ENCODE measurements at regions not wholly inside any gene's neighbourhood (a gene's known extent, or its start where the extent isn't known, plus 50 kb on each side); places are given as distances from the start of the nearest gene placed in this dataset.

GRCh38 chr16:52976539-52977167 is 76.0 kb downstream of the CHD9NB start:
- H3K36me3 Mint-ChIP-seq (ENCODE audit: low read depth) = no peaks in the 10 kb centered on the region
- POLR2A ChIA-PET = no interaction called here
- DNase-seq = no peak
- CTCF ChIA-PET = interaction anchor here (1.0 kb wide), 1 partner anchor 11 kb away, joined by 4 read pairs; no protein-coding TSS in a partner anchor
- peaks cover 9% of the 10 kb centered on the region for H3K27me3 Mint-ChIP-seq
- no peak overlapping the region for H3K4me3 Mint-ChIP-seq
- no peaks in the 10 kb centered on the region for H3K9me3 Mint-ChIP-seq
- no peaks in the 10 kb centered on the region for H3K4me1 Mint-ChIP-seq
- H3K27ac Mint-ChIP-seq = no peak overlapping the region

GRCh38 chr16:52967744-52968143 is 85.0 kb downstream of the CHD9NB start:
- no peak for DNase-seq
- CTCF ChIA-PET = no interaction called here
- Mint-ChIP-seq H3K27me3 (peaks cover 3% of the 10 kb centered on the region), H3K9me3 (no peaks in the 10 kb centered on the region), H3K4me1 (no peaks in the 10 kb centered on the region), H3K36me3 (ENCODE audit: low read depth) (no peaks in the 10 kb centered on the region), H3K4me3 (no peak overlapping the region), H3K27ac (no peak overlapping the region)
- POLR2A ChIA-PET = interaction anchor here (0.6 kb wide), 1 partner anchor 36 kb away, joined by 3 read pairs; no protein-coding TSS in a partner anchor

GRCh38 chr16:52964290-52964689 is 88.4 kb downstream of the CHD9NB start:
- Mint-ChIP-seq H3K27me3 (no peaks in the 10 kb centered on the region), H3K9me3 (no peaks in the 10 kb centered on the region), H3K4me1 (no peaks in the 10 kb centered on the region), H3K4me3 (no peak overlapping the region), H3K36me3 (ENCODE audit: low read depth) (no peaks in the 10 kb centered on the region), H3K27ac (no peak overlapping the region)
- ChIA-PET CTCF (no interaction called here), POLR2A (no interaction called here)
- DNase-seq = no peak

DNA sequence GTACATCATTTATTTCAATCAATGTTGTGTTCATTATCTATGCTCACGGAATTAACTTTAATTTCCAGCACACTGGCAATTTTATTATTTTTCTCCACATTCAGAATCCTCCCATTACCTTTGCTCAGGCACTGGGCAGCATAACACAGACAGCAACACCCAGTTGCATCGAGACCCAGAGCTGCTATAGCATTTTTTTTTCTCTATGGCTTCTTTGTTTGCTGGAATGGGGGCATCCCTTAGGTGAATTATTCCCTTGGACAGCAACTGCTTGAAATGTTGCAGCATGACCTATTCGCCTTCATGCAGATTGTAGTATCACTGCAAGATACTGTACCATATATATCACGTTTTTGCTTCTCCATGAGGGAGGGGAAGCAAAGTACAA is 88.8 kb downstream of the CHD9NB start:
- DNase-seq = no peak
- Mint-ChIP-seq H3K4me1 (no peaks in the 10 kb centered on the region), H3K9me3 (no peaks in the 10 kb centered on the region), H3K27me3 (no peaks in the 10 kb centered on the region), H3K36me3 (ENCODE audit: low read depth) (no peaks in the 10 kb centered on the region), H3K27ac (no peak overlapping the region), H3K4me3 (no peak overlapping the region)
- POLR2A ChIA-PET = no interaction called here
- CTCF ChIA-PET = no interaction called here

- no peaks in the 10 kb centered on the region for H3K4me1 Mint-ChIP-seq
- CTCF ChIA-PET = no interaction called here
- POLR2A ChIA-PET = no interaction called here
- no peaks in the 10 kb centered on the region for H3K9me3 Mint-ChIP-seq
- H3K4me3 Mint-ChIP-seq = no peak overlapping the region
- no peaks in the 10 kb centered on the region for H3K36me3 Mint-ChIP-seq (ENCODE audit: low read depth)
- H3K27me3 Mint-ChIP-seq = no peaks in the 10 kb centered on the region
- H3K27ac Mint-ChIP-seq = no peak overlapping the region
- no peak for DNase-seq
Observed at GRCh38 chr16:52963212-52963854, 89.4 kb downstream of the CHD9NB start.

GRCh38 chr16:52958951-52959350 is 93.7 kb downstream of the CHD9NB start:
- H3K36me3 Mint-ChIP-seq (ENCODE audit: low read depth) = no peaks in the 10 kb centered on the region
- H3K4me1 Mint-ChIP-seq = no peaks in the 10 kb centered on the region
- ChIA-PET POLR2A (no interaction called here), CTCF (no interaction called here)
- H3K9me3 Mint-ChIP-seq = no peaks in the 10 kb centered on the region
- DNase-seq = no peak
- no peak overlapping the region for H3K4me3 Mint-ChIP-seq
- H3K27me3 Mint-ChIP-seq = no peaks in the 10 kb centered on the region
- no peak overlapping the region for H3K27ac Mint-ChIP-seq

DNA sequence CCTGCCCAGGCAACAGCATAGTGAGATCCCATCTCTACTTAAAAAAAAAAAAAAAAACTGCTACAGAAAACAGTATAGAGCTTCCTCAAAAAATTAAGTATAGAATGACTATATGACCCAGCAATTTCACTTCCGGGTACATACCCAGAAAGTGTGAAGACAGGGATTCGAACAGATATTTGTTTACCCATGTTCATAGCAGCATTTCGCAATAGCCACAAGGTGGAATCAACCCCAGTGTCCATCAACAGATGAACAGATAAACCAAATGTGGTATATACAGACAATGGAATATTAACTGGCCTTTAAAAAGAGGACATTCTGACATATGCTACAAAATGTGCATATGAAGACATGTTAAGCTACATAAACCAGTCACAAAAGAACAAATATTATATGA is 95.5 kb downstream of the CHD9NB start:
- Mint-ChIP-seq H3K27me3 (no peaks in the 10 kb centered on the region), H3K27ac (no peak overlapping the region), H3K9me3 (no peaks in the 10 kb centered on the region), H3K4me3 (no peak overlapping the region), H3K36me3 (ENCODE audit: low read depth) (no peaks in the 10 kb centered on the region), H3K4me1 (no peaks in the 10 kb centered on the region)
- no peak for DNase-seq
- CTCF ChIA-PET = no interaction called here
- POLR2A ChIA-PET = no interaction called here

DNA sequence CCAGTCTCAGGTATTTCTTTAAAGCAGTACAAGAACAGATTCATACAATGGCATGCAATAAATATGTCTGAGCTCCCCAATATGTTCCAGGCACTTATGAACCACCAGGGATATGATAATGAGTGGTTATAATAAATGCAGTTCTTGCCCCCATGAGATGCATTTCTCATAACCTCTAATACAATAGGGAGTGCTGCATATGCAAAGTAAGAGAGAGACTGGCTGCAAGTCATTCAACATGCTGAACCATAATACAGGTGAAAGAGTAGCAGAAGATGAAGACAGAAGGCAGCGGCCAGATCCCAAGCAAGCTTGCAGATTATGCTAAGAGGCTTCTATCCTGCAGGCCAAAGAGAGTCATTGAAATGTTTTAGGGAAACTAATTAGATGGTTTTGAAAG is 96.7 kb downstream of the CHD9NB start:
- ChIA-PET POLR2A (no interaction called here), CTCF (no interaction called here)
- DNase-seq = no peak
- Mint-ChIP-seq H3K27ac (no peak overlapping the region), H3K9me3 (no peaks in the 10 kb centered on the region), H3K4me1 (no peaks in the 10 kb centered on the region), H3K4me3 (no peak overlapping the region), H3K36me3 (ENCODE audit: low read depth) (no peaks in the 10 kb centered on the region), H3K27me3 (no peaks in the 10 kb centered on the region)

GRCh38 chr16:52953215-52953614 is 99.5 kb downstream of the CHD9NB start:
- H3K4me3 Mint-ChIP-seq = no peak overlapping the region
- no peaks in the 10 kb centered on the region for H3K4me1 Mint-ChIP-seq
- H3K36me3 Mint-ChIP-seq (ENCODE audit: low read depth) = no peaks in the 10 kb centered on the region
- H3K9me3 Mint-ChIP-seq = no peaks in the 10 kb centered on the region
- no peaks in the 10 kb centered on the region for H3K27me3 Mint-ChIP-seq
- no peak for DNase-seq
- POLR2A ChIA-PET = no interaction called here
- H3K27ac Mint-ChIP-seq = no peak overlapping the region
- CTCF ChIA-PET = no interaction called here

DNA sequence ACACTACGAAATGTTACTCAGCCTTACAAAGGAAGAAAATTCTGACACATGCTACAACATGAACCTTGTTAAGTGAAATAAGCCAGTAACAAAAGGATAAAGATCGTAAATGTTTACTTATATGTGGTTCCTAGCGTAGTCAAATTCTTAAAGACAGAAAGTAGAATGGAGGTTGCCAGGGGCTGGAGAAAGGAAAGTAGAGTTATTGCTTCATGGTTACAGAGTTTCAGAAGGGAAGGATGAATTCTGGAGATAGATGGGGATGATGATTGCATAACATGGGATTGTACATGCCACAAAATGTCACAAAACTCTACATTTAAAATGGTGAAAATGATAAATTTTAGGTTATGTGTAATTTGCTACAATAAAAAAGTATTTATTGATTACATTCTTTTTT is 103.8 kb downstream of the CHD9NB start:
- Mint-ChIP-seq H3K9me3 (no peaks in the 10 kb centered on the region), H3K4me3 (no peak overlapping the region), H3K36me3 (ENCODE audit: low read depth) (no peaks in the 10 kb centered on the region), H3K4me1 (no peaks in the 10 kb centered on the region), H3K27ac (no peak overlapping the region), H3K27me3 (no peaks in the 10 kb centered on the region)
- ChIA-PET CTCF (no interaction called here), POLR2A (no interaction called here)
- DNase-seq = no peak

DNA sequence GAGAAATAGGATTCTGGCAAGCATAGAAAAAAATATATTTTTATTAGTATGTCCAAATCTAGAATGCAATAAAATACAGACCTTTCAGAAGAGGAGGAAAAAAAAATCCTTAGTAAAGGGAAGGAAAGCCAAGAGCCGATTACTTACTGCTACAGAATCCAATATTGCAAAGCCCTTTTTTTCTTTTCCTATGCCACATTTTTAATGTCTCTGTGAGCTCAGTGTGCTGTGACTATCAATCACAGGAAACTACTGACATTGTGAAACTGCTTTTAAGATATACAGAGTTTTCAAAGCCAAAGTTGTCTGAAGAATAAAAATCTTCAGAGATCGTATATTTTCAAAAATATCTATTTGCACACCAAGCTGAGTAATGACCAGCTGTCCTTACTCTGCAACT is 120.4 kb downstream of the CHD9NB start:
- Mint-ChIP-seq H3K27me3 (no peaks in the 10 kb centered on the region), H3K36me3 (ENCODE audit: low read depth) (no peaks in the 10 kb centered on the region), H3K4me1 (no peaks in the 10 kb centered on the region), H3K9me3 (no peaks in the 10 kb centered on the region), H3K4me3 (no peak overlapping the region), H3K27ac (no peak overlapping the region)
- ChIA-PET POLR2A (interaction anchor here (0.7 kb wide), 1 partner anchor 35 kb away, joined by 3 read pairs; no protein-coding TSS in a partner anchor), CTCF (interaction anchor here (0.7 kb wide), 1 partner anchor 1009 kb away, joined by 3 read pairs; no protein-coding TSS in a partner anchor)
- no peak for DNase-seq

DNA sequence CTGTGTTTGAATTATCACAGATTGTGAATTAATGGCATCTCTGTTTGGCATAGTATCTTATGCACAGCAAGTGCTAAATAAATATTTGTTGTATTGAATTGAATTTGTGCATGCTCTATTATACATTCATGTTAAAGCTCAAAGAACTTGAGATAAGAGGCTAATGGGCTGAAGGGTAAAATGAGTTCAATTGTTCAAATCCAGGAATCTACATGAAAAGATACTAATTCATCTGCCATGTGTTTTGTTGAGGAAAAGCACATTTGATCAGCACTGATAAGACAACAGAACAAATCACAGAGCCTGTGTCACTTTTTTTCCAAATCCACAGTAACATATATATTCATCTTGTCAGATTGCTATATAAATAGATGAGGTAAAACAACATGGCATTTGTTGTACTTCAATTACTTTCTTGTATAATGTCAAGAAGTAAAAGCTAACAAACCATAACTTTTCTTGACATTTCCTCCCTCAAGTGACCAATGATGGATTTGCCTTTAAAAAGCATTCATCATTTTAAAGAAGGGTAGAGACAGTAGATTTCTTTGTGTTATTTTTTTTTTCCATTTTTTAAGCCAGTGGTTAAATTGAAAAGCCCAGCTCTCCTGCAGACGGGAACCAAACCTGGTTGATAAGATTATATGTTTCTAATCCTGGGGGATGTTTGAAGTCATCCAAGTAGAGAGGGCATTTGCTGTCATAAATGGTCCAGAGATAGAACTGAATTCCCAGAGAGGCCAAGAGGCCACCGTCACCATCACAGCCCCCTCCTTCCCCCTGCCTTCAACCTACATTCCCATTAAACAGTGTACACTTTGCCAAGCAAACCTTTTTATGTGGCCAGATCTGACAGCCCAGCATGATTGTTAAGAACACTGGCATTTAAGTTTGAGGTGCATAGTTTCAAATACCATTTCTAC is 123.0 kb downstream of the CHD9NB start:
- no peak for DNase-seq
- Mint-ChIP-seq H3K36me3 (ENCODE audit: low read depth) (no peaks in the 10 kb centered on the region), H3K27ac (no peak overlapping the region), H3K27me3 (no peaks in the 10 kb centered on the region), H3K4me1 (no peaks in the 10 kb centered on the region), H3K4me3 (no peak overlapping the region), H3K9me3 (no peaks in the 10 kb centered on the region)
- POLR2A ChIA-PET = no interaction called here
- CTCF ChIA-PET = no interaction called here

DNA sequence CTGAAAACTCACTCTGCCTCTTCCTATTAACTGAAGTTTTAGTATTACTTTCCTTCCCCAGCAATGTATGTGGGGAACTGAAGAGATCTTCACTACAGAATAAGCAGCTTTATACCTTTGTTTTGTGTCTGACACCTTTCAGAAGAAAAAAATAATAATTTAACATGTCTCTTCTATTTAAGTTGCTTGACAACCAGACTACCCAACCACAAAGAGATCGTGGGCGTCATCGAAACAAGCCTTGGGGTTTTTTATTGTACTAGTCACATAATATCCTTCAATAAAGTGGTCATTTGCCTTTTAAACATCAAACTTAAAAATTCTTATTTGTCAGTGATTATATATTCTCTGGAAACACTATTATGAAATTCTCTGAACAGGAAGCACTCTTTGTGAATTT is 123.7 kb downstream of the CHD9NB start:
- no peaks in the 10 kb centered on the region for H3K4me1 Mint-ChIP-seq
- H3K9me3 Mint-ChIP-seq = no peaks in the 10 kb centered on the region
- H3K27ac Mint-ChIP-seq = no peak overlapping the region
- DNase-seq = no peak
- H3K27me3 Mint-ChIP-seq = no peaks in the 10 kb centered on the region
- CTCF ChIA-PET = no interaction called here
- POLR2A ChIA-PET = no interaction called here
- H3K36me3 Mint-ChIP-seq (ENCODE audit: low read depth) = no peaks in the 10 kb centered on the region
- H3K4me3 Mint-ChIP-seq = no peak overlapping the region

Data from activated CD4-positive, alpha-beta T cell treated with anti-CD3 and anti-CD28 coated beads, Interleukin-2, amount 10 ng/mL, durations not matched to agents 7 days and 5 days (primary cell).